ENCODE measurements at regions not wholly inside any gene's neighbourhood (a gene's known extent, or its start where the extent isn't known, plus 50 kb on each side); places are given as distances from the start of the nearest gene placed in this dataset.
"Not testable (repeated sequence)": the region's sequence is repeated elsewhere in the genome, so short reads cannot be mapped to it uniquely, and the experiment has no call there.

- DNase-seq: not testable (repeated sequence)
Measured at GRCh38 chr13:33418224-33418953, 132.8 kb upstream of the STARD13 start.

- not testable (repeated sequence) for DNase-seq
Measured at GRCh38 chr13:33420117-33420516, 134.6 kb upstream of the STARD13 start.

GRCh38 chr13:33426131-33426530 is 140.6 kb upstream of the STARD13 start:
- no peak for DNase-seq

GRCh38 chr13:33433316-33433715 is 147.8 kb upstream of the STARD13 start:
- DNase-seq: no peak

GRCh38 chr13:33434676-33435075 is 149.1 kb upstream of the STARD13 start:
- no peak for DNase-seq

- no peak for DNase-seq
Measured at GRCh38 chr13:33435207-33435606, 149.7 kb upstream of the STARD13 start.

- no peak for DNase-seq
Measured at GRCh38 chr13:33438918-33439317, 153.4 kb upstream of the STARD13 start.

GRCh38 chr13:33441015-33441414 is 155.5 kb upstream of the STARD13 start:
- DNase-seq: no peak

GRCh38 chr13:33445024-33445423 is 159.5 kb upstream of the STARD13 start:
- no peak for DNase-seq

GRCh38 chr13:33445476-33445875 is 159.9 kb upstream of the STARD13 start:
- no peak for DNase-seq

GRCh38 chr13:33446821-33447725 is 161.5 kb upstream of the STARD13 start:
- DNase-seq: no peak

- no peak for DNase-seq
Measured at GRCh38 chr13:33448889-33449288, 163.3 kb upstream of the STARD13 start.

GRCh38 chr13:33450956-33451709 is 165.6 kb upstream of the STARD13 start:
- no peak for DNase-seq

- DNase-seq: no peak
Measured at GRCh38 chr13:33452873-33453517, 167.4 kb upstream of the STARD13 start.

- no peak for DNase-seq
Measured at GRCh38 chr13:33453936-33454335, 168.4 kb upstream of the STARD13 start.

- DNase-seq: no peak
Measured at GRCh38 chr13:33454844-33455705, 169.5 kb upstream of the STARD13 start.

GRCh38 chr13:33459702-33460101 is 174.1 kb upstream of the STARD13 start:
- no peak for DNase-seq

GRCh38 chr13:33462109-33462508 is 176.6 kb upstream of the STARD13 start:
- no peak for DNase-seq

- DNase-seq: no peak
Measured at GRCh38 chr13:33464345-33464744, 178.8 kb upstream of the STARD13 start.

- no peak for DNase-seq
Measured at GRCh38 chr13:33466262-33466661, 180.7 kb upstream of the STARD13 start.

GRCh38 chr13:33467556-33467955 is 182.0 kb upstream of the STARD13 start:
- DNase-seq: no peak

GRCh38 chr13:33471204-33471603 is 185.6 kb upstream of the STARD13 start:
- DNase-seq: no peak

All from activated CD4-positive, alpha-beta T cell treated with anti-CD3 and anti-CD28 coated beads, Interleukin-2, amount 50 U/mL, for 1 hour (primary cell).